Ovary (tissue), 3 donors: ENCODE measurements at regions not wholly inside any gene's neighbourhood (a gene's known extent, or its start where the extent isn't known, plus 50 kb on each side); places are given as distances from the start of the nearest gene placed in this dataset.

ENCODE experiments used
- CTCF ChIP-seq, 3 donors: fragments of 450-650 bp in 2 of 3; fragments of 200-600 bp in 1 of 3; IDR thresholded peaks; one replicate each; pipeline versions ENCODE4 v1.5.1 to v1.8.0; 2016 to 2022; ENCODE audit warnings: antibody characterized with exemption in 3 of 3, mild to moderate bottlenecking in 1 of 3
- POLR2A ChIP-seq: fragments of 450-650 bp; IDR thresholded peaks from one replicate; pipeline ENCODE4 v1.6.1; 2017; ENCODE audit warnings: antibody characterized with exemption, mild to moderate bottlenecking, moderate library complexity
- donor health status: DM: no; HTN: no; CAD: no.

DNA sequence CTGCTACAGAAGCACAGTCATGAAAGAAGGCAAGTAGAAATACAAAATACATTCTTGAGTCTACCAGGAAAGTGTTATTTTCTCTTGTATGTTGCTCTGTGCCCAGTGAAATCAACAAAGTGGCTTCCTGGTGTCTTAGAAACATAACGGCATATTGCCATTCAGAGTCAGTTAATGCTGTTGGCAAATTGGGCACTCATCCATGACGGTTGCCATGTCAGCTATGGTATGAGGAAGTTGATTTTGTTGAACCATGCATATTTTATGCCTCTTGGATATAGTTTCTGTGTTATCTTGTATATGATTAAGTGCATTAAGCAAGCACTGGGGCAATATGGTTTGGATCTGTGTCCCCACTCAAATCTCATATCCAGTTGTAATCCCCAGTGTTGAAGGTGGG is 153.1 kb upstream of the CXADR start:
- TF ChIP-seq CTCF (IDR thresholded peaks at IDR 0.05) (no peak), POLR2A (no peak)
